ENCODE measurements at regions not wholly inside any gene's neighbourhood (a gene's known extent, or its start where the extent isn't known, plus 50 kb on each side); places are given as distances from the start of the nearest gene placed in this dataset.

- TF ChIP-seq ZNF529 (tag by site-specific recombination; IDR thresholded peaks at IDR 0.05; ENCODE audit: insufficient replicate concordance): no peak
- TF ChIP-seq SP3 (tag by site-specific recombination; IDR thresholded peaks at IDR 0.05): peak; percentile 93
- peak; percentile 65 for TF ChIP-seq ZNF335 (tag by site-specific recombination; conservative IDR thresholded peaks at IDR 0.05)
- no peak for TF ChIP-seq ZBTB21 (tag by site-specific recombination; IDR thresholded peaks at IDR 0.05)
- TF ChIP-seq ZNF221 (tag by site-specific recombination; IDR thresholded peaks at IDR 0.05; ENCODE audit: borderline replicate concordance): no peak
- TF ChIP-seq ZBTB8A (tag by site-specific recombination; IDR thresholded peaks at IDR 0.05): peak; percentile 70
- peak; percentile 55; the same call in 1 of the 2 replicates for TF ChIP-seq SP7 (tag by site-specific recombination; IDR thresholded peaks at IDR 0.05)
- no peak for TF ChIP-seq ZNF530 (tag by site-specific recombination; IDR thresholded peaks at IDR 0.05; ENCODE audit: low read depth)
- peak; percentile 90 for TF ChIP-seq SP2 (tag by site-specific recombination; IDR thresholded peaks at IDR 0.05)
- no peak for TF ChIP-seq ZNF148 (tag by site-specific recombination; IDR thresholded peaks at IDR 0.05; ENCODE audit: borderline replicate concordance)
- 0 out of 2 replicates have a peak, but pooled peaks have one; percentile 55 for TF ChIP-seq HOXC10 (CRISPR knock-in tag; IDR thresholded peaks at IDR 0.05)
- peak; percentile 85 for TF ChIP-seq PRDM10 (tag by site-specific recombination; IDR thresholded peaks at IDR 0.05)
- no peak for TF ChIP-seq ZNF488 (tag by site-specific recombination; IDR thresholded peaks at IDR 0.05)
- peak; percentile 45; the same call in 1 of the 2 replicates for TF ChIP-seq ZSCAN5A (tag by site-specific recombination; IDR thresholded peaks at IDR 0.05)
- no peak; the same call in 1 of the 2 replicates for TF ChIP-seq ZBTB11 (tag by site-specific recombination; conservative IDR thresholded peaks at IDR 0.05; ENCODE audit: low read depth)
- TF ChIP-seq BCL6B (tag by site-specific recombination; IDR thresholded peaks at IDR 0.05): no peak
- TF ChIP-seq ZBTB20 (tag by site-specific recombination; IDR thresholded peaks at IDR 0.05): peak; percentile 64
- TF ChIP-seq ZNF600 (tag by site-specific recombination; IDR thresholded peaks at IDR 0.05): peak; percentile 72
- no peak for TF ChIP-seq ATF2 (tag by site-specific recombination; IDR thresholded peaks at IDR 0.05; ENCODE audit: low read depth)
- 0 out of 2 replicates have a peak, but pooled peaks have one; percentile 38 for TF ChIP-seq MEIS1 (CRISPR knock-in tag; IDR thresholded peaks at IDR 0.05; ENCODE audit: borderline replicate concordance)
Observed at GRCh38 chr17:68101075-68101986, 65.8 kb downstream of the KPNA2 start (continued).
